Stimulated activated CD8-positive, alpha-beta memory T cell treated with anti-CD3 and anti-CD28 coated beads, Interleukin-15, amount 100 ng/mL, for 48 hours (primary cell): ENCODE measurements at regions not wholly inside any gene's neighbourhood (a gene's known extent, or its start where the extent isn't known, plus 50 kb on each side); places are given as distances from the start of the nearest gene placed in this dataset.
A peak's percentile ranks its signal among the peaks of the same experiment; 100 is the strongest.
"Not testable (repeated sequence)": the region's sequence is repeated elsewhere in the genome, so short reads cannot be mapped to it uniquely, and the experiment has no call there.

Source experiments
- DNase-seq, 2 donors: peaks; one replicate each; pipeline ENCODE4 v3.0.0-alpha.2; 2020; ENCODE audit warnings: low read depth in 2 of 2

DNA sequence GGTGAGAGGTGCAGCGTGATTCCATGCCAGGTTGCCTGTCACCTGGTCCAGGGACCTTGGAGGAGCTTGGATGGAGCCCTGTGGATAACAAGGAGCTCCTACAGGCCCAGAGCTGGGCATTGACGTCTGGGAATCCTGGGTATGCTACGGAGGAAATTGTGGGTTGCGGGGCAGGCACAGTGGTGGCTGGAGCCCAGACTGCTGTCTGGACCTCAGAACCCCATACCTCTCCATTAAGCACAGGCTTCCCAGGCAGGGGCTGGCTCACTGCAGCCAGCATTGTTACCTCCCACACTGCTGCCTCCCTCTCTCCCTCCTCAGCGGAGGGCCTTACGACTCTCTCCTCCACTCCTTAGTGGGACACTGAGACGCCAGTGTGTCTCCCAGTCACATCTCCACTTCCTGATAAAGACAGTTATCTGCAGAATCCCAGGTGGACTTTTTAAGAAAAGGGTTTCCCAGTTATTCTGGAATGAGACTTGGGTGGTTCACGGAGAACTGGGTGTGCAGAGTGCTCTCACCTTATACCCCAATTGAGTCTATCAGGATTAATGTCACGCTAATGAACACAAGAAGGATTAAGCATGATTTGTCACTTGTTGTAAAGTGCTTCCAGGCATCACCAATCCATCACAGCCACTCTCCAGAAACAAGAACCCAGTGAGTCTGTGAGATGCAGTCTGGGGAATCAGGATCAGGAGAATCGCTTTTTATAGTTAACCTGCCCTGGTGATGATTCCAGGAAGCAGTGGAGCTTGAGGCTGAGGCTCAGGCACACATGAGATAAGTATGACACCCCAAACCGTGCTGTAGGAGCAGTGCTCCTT, 309.4 kb downstream of the RPS24 start:
- no peak for DNase-seq

GRCh38 chr10:78344257-78344656, 310.6 kb downstream of the RPS24 start:
- DNase-seq = not testable (repeated sequence)

GRCh38 chr10:78345515-78345914, 311.9 kb downstream of the RPS24 start:
- DNase-seq = not testable (repeated sequence)

DNA sequence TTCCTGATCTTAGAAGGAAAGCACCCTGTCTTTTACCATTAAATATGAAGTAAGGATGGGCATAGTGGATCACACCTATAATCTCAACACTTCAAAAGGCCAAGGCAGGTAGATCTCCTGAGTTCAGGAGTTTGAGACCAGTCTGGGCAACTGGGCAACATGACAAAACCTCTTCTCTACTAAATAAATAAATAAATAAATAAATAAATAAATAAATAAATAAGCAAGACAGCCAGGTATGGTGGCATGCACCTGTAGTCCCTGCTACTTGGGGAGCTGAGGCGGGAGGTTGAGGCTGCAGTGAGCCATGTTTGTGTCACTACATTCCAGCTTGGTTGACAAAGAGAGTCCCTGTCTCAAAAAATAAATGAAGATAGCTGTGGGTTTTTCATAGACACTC, 313.1 kb downstream of the RPS24 start:
- no peak for DNase-seq

DNA sequence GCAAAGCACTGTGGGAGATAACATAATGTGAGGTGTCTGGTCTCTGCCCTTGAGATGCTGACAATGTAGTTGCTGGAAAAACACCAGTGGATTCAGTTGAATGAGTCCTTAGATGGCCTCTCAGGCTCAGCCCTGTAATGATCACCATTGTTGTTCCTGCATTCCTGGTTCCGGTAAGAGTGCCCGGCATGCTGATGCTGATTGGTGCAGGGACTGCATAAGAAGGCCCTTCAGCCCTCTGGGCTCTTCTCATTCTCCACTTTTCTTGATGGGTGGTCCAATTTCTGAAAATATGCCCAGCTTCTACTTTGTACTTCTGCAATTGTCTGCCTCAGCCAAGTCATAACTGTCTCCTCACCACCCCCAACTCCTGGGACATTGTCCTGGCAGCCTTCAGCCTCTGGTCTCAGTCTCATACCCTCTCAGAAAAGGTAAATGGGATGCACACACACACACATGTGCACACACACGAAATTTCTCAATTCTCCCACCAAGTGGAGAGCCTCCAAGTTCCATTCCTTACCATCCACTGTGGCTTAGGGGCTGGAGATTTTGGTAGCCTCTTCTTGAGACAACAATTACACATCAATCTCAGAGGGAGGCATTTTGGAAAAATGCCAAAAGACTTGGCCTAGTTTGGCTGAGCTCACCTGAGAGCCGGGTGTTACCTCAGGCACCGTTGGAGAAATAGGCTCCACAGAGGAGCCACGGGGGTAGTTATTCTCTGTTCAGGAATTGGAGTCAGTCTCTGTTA, 314.9 kb downstream of the RPS24 start:
- DNase-seq = no peak

DNA sequence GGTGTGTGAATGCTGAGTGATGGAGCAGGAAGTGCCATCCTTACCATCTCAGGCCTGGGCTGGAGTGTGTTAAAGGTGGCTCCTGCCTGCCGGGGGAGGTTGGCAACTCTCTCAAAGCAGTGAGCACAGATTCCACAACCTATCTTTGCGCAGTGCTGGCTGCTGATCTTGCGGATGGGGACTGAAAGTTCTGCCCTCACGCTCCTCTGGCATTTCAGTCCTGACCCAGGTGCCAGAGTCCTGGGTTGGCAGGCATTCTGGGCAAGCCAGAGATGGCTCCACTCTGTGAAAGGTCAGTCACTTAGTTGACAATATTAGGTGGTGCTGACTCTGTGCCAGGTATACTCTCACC, 315.5 kb downstream of the RPS24 start:
- no peak for DNase-seq

DNA sequence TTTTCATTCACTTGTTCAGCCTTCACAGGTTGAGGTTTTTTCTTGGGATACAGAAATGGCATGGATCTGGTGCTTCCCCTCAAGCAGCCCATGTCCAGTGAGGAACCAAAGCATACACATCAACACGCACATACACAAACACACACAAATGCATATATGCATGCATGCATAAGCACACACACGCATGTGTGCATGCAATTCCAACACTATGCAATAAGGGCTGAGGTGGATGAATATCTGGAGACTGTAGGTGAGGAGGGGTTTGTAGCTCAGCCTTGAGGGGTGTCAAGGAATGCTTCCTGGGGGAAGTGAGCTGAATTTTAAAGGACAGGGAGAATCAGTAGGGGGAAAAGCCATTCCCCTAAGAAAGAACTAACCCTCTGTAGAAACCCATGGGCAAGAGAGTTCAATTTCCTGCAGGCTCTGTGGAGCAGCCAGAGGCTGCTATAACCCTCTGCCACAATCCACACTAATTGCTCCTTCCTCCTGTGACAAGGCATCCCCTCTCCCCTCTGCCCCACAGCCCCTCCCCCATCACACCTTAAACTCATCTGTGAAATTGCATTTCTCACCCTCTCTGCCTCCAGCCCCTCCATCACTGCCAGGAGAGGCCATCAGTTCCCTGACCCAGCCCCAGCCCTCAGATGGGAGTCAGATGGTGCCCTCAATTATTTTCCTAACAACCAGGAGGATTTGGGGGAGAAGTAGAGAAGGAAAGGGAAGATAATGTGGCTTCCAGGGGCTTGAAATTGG, 316.4 kb downstream of the RPS24 start:
- no peak for DNase-seq

DNA sequence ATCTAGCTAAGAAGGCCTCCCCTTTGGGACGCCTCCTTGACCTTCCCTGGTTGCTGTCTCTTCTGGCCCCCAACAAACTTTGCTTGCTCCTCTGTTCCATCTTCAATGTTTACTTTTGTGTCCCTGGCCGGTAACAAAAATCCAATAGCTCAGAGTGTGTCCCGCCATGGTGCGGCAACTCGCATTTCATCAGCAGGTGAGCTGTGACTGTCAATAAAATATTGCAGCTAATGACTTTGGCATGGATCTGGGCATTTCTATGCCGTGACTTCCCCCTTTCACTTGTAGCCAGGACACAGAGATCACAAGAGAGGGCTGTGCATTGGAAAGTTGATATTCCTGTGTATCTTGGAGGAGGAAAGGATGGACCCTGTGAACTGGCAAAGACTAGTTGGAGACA, 317.6 kb downstream of the RPS24 start:
- DNase-seq = no peak

GRCh38 chr10:78351809-78352208, 318.1 kb downstream of the RPS24 start:
- DNase-seq = no peak

GRCh38 chr10:78353636-78354035, 320.0 kb downstream of the RPS24 start:
- DNase-seq = no peak

DNA sequence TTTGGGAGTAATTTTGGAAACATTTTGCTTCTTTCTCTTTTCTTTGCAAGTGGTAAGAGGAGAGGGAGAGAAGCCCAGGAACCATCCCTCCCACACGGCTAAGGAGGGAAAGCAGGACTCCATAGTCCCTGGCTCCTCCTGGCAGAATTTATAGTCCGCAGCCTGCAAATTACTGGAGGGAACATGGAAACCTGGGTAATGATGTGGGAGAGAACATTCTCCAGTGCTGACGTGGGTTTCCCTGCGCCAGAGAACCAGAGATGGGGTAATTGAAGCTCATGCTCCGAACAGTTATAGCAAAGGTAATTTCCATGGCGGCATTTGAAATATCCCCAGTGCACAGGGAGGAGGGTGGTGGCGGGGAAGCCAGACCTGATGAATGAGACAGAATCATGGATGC, 320.4 kb downstream of the RPS24 start:
- no peak for DNase-seq

DNA sequence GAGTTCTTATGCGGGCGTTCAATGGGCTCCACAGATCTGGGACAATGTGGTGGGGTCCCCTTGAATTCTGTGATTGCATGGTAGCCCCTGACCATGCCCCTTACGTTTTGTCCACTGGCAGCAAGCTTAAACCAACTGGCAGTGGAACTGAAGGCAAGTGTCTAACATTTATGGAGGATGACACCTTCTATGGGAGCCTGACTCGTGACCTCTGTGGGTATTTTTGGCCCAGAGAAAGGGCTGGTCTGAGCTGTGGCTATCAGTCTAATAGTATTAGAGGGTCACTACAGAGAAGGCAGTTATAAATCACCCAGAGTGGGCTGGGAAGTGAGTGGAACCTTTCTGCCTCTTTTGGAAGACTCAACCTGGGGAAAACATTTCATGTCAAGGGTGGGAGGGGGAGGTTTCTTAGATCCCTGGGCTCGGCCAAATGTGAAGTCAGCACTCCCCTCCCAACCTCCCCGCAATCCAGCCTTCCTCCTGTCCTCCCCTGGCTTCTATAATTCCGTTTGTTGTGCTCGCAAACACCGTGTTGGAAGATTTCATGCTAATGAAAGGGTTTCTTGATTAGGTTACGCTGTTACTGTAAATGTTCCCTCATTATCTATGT, 322.7 kb downstream of the RPS24 start:
- no peak for DNase-seq

GRCh38 chr10:78357141-78358063, 323.7 kb downstream of the RPS24 start:
- DNase-seq = no peak

GRCh38 chr10:78358351-78358750, 324.7 kb downstream of the RPS24 start:
- no peak for DNase-seq

DNA sequence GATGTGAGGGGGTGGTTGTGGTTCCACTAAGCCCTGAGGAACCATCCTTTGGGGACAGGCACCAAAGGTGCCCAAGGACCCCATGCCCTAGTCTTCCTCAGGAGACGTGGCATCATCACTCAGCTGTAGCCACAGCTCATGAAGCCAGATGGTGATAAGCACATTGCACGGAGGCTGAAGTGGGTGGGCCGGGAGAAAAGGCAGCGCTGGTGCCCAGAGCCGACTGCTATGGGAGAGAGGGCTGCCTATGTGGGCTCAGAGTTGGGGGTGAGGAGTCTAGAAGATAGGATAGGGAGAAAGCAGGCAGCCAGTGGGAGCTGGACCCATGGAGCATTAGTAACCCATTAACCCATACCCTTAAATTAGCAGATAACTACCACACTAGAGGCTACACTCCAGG, 325.3 kb downstream of the RPS24 start:
- no peak for DNase-seq

DNA sequence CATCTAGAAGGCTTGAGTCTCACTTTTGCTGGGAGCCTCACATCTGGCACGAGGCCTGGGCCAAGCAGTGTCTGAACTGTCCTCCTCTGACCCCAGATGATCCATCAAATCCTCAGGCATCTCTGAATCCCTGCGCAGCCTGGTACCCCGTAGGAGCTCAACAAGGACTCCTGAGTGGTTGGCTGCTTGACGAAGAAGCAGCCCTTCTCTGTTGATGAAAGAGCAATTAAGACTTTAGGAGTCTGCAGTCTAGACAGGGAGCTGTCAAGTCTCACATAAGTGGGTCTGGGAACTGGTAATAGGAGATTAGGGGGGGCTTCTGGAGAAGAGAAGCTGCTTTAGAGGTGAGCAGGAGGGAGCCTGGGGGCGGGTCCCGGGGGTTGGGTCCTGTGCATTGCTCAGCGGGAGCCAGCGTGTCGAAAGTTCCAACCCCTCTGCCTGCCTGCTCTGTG, 326.0 kb downstream of the RPS24 start:
- no peak for DNase-seq

GRCh38 chr10:78360284-78360683, 326.6 kb downstream of the RPS24 start:
- no peak for DNase-seq

DNA sequence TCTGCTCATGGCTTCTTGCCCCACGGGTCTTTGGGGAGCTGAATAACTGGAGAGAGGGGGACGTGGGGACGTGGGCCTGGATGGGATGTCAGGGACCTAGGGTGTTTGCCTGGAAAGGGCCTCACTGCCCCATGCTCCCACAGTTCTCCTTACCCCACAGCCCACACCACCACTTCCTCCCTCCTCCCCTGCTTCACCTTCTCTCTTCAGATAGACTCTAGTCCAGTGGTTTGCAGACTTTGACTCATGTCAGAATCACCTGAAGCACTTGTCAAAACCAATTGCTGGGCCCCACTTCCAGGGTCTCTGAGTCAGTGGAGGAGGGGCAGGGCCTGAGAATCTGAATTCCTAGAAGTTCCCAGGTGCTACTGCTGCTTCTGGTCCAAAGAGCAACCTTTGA, 327.4 kb downstream of the RPS24 start:
- DNase-seq = peak in 1 of 2 donors; percentile 1

GRCh38 chr10:78362406-78363022, 328.9 kb downstream of the RPS24 start:
- DNase-seq = no peak

DNA sequence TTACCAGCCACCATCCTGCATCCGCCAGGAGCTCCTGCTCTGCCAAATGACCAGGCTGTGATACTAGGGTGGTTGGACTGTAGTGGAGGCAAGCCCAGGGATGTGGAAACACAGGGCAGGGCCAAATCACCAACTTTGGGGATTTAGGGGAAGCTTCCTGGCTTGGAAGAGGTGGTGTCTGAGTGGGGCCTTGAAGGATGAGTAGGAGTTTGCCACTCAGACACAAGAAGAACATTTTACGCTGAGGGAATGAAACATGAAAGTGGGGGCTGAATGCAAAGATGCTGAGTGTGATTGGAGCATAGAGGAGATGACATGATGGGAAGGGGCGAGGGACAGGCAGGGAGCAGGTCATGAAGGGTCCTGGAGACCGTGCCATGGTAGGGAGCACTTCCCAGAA, 329.5 kb downstream of the RPS24 start:
- DNase-seq = no peak

DNA sequence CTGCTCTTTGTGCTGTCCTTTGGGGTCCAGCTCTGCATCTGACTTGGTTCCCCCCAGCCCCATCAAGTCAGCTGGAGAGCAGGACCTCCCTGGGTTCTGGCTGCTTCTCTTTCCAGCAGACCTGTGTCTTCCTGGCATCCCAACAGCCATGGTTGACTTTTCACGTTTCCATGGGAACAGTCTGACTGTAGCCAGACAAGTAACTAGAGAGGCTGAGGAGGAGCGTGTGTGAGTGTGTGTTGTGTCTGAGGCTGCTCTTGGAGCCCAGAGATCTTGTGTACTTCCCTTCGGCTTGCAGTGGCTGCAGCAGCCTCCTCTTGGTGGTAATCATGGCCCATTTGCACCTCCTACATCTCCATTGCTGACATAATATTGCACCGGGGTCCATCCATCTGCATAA, 332.0 kb downstream of the RPS24 start:
- no peak for DNase-seq
